ENCODE measurements at regions not wholly inside any gene's neighbourhood (a gene's known extent, or its start where the extent isn't known, plus 50 kb on each side); places are given as distances from the start of the nearest gene placed in this dataset.

DNA sequence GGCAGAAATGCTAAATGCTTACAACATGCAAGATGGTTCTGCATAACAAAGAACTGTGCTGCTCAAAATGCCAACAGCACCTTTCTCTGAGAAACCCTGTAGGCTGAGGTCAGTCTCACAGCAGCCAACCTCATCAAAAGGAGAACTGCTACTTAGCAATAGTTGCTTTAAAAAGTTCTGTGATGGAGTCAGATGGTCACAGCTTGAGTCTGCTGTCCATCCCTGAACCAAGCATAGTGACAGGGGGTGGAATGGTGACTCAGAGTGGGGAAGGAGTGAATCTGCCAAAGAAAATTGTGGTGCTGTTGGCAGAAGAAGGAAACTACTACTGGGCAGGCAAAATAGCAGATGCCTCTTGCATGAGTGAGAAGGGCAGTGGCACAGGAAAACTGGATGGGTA lies 106.0 kb upstream of the FAM78B start:
- TF ChIP-seq, protein P1, sequence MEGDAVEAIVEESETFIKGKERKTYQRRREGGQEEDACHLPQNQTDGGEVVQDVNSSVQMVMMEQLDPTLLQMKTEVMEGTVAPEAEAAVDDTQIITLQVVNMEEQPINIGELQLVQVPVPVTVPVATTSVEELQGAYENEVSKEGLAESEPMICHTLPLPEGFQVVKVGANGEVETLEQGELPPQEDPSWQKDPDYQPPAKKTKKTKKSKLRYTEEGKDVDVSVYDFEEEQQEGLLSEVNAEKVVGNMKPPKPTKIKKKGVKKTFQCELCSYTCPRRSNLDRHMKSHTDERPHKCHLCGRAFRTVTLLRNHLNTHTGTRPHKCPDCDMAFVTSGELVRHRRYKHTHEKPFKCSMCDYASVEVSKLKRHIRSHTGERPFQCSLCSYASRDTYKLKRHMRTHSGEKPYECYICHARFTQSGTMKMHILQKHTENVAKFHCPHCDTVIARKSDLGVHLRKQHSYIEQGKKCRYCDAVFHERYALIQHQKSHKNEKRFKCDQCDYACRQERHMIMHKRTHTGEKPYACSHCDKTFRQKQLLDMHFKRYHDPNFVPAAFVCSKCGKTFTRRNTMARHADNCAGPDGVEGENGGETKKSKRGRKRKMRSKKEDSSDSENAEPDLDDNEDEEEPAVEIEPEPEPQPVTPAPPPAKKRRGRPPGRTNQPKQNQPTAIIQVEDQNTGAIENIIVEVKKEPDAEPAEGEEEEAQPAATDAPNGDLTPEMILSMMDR (tag by site-specific recombination; IDR thresholded peaks at IDR 0.05): no peak
- TF ChIP-seq, protein P2, sequence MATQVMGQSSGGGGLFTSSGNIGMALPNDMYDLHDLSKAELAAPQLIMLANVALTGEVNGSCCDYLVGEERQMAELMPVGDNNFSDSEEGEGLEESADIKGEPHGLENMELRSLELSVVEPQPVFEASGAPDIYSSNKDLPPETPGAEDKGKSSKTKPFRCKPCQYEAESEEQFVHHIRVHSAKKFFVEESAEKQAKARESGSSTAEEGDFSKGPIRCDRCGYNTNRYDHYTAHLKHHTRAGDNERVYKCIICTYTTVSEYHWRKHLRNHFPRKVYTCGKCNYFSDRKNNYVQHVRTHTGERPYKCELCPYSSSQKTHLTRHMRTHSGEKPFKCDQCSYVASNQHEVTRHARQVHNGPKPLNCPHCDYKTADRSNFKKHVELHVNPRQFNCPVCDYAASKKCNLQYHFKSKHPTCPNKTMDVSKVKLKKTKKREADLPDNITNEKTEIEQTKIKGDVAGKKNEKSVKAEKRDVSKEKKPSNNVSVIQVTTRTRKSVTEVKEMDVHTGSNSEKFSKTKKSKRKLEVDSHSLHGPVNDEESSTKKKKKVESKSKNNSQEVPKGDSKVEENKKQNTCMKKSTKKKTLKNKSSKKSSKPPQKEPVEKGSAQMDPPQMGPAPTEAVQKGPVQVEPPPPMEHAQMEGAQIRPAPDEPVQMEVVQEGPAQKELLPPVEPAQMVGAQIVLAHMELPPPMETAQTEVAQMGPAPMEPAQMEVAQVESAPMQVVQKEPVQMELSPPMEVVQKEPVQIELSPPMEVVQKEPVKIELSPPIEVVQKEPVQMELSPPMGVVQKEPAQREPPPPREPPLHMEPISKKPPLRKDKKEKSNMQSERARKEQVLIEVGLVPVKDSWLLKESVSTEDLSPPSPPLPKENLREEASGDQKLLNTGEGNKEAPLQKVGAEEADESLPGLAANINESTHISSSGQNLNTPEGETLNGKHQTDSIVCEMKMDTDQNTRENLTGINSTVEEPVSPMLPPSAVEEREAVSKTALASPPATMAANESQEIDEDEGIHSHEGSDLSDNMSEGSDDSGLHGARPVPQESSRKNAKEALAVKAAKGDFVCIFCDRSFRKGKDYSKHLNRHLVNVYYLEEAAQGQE (tag by site-specific recombination; IDR thresholded peaks at IDR 0.05): no peak
- TF ChIP-seq ZNF366 (tag by site-specific recombination; conservative IDR thresholded peaks at IDR 0.05) (no peak), ZEB2 (tag by site-specific recombination; IDR thresholded peaks at IDR 0.05) (no peak), TCF7L2 (IDR thresholded peaks at IDR 0.05; ENCODE audit: borderline replicate concordance, low read depth, low read length) (no peak), YY1 (tag by site-specific recombination; IDR thresholded peaks at IDR 0.05) (no peak), ZFP41 (tag by site-specific recombination; IDR thresholded peaks at IDR 0.05; ENCODE audit: borderline replicate concordance) (no peak), ZSCAN30 (tag by site-specific recombination; IDR thresholded peaks at IDR 0.05) (no peak)
